ENCODE measurements at regions not wholly inside any gene's neighbourhood (a gene's known extent, or its start where the extent isn't known, plus 50 kb on each side); places are given as distances from the start of the nearest gene placed in this dataset.

GRCh38 chr7:26547156-26547555 is 255.5 kb downstream of the SNX10 start:
- no peak overlapping the region for H3K27ac ChIP-seq
- no peak for DNase-seq
- H3K36me3 ChIP-seq = no peaks in the 10 kb centered on the region
- H3K4me1 ChIP-seq = no peaks in the 10 kb centered on the region
- no peaks in the 10 kb centered on the region for H3K27me3 ChIP-seq
- no peak overlapping the region for H3K9ac ChIP-seq (ENCODE audit: low read depth in 2 of 2, low read length in 2 of 2)
- H3K9me3 ChIP-seq = no peaks in the 10 kb centered on the region
- TF ChIP-seq CTCF (IDR thresholded peaks at IDR 0.05) = no peak
- intact Hi-C loops (cut with DNase I) = no loop called here
- H3K4me3 ChIP-seq = no peak overlapping the region

DNA sequence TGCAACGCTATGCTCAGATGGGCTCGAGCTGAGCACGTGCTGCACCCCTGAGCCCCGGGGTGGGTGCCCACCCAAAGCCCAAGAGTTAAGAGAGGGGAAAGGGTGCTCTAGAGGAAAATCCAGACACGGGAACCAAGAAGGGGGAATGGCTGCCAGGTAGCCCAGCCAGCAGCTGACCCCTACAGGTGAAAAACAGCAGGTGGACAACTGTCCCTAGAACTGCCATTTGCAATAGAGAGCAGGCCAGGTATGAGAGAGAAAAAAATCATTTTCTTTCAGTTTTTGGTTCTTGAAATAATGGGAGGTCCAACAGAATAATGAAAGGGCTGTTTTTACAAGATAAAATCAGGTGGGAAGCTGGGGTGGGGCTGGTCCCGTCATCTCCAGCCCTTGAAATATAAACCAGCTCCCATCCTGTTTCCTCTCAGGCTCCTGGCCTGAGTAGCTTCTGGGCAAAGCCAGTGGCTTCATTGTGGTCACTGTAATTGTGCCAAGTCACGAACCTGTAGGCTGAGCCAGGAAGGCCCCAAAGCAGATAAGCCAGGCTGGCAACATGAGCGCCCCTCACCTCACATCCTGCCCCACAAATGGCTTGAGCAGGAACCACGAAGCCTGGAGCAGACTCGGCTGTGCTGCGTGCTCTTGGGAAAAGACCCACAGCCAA is 257.8 kb downstream of the SNX10 start:
- H3K4me3 ChIP-seq = no peak overlapping the region
- H3K27ac ChIP-seq = no peak overlapping the region
- no peaks in the 10 kb centered on the region for H3K36me3 ChIP-seq
- H3K9me3 ChIP-seq = no peaks in the 10 kb centered on the region
- no peaks in the 10 kb centered on the region for H3K27me3 ChIP-seq
- intact Hi-C loops (cut with DNase I) = no loop called here
- no peaks in the 10 kb centered on the region for H3K4me1 ChIP-seq
- H3K9ac ChIP-seq (ENCODE audit: low read depth in 2 of 2, low read length in 2 of 2) = no peak overlapping the region
- DNase-seq = no peak
- TF ChIP-seq CTCF (IDR thresholded peaks at IDR 0.05) = no peak

DNA sequence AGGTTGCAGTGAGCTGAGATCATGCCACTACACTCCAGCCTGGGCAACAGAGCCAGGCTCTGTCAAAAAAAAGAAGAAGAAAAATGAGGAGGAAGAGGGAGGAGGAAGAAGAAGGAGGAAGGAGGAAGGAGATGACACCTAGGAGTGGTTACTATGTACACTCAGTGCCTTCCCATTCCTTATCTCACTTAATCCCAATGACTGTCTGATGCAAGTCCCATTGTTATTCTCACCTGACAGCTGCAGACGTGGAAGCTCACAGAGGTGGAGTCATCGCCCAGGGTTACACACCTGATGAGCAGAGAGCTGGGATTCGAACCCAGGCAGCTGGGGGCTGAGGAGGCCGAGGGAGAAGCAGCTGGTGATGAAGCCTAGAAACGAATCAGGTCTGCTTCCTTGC is 258.8 kb downstream of the SNX10 start:
- TF ChIP-seq CTCF (IDR thresholded peaks at IDR 0.05) = no peak
- intact Hi-C loops (cut with DNase I) = no loop called here
- Histone ChIP-seq H3K4me3 (no peak overlapping the region), H3K4me1 (no peaks in the 10 kb centered on the region), H3K9ac (ENCODE audit: low read depth in 2 of 2, low read length in 2 of 2) (no peak overlapping the region), H3K27me3 (no peaks in the 10 kb centered on the region), H3K27ac (no peak overlapping the region), H3K36me3 (no peaks in the 10 kb centered on the region), H3K9me3 (no peaks in the 10 kb centered on the region)
- DNase-seq = no peak

DNA sequence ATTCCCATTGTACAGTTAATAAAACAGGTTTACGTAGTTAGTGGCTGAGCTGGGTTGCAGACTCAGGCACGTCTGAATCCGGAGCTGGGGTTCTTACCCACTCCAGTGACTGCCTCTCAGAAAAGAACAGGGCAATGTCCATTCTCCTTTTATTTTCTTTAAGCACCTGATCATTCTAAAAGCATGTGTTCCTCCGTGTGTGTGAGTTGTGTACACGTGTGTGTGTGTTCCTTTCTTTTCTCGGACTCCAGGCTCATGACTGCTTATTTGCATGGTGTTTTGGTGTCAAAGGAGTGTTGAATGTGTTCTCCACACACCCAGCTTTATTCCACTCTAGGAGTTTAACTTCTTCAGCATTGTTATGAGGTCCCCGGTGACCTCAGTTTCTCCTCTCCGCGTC is 260.1 kb downstream of the SNX10 start:
- intact Hi-C loops (cut with DNase I) = no loop called here
- no peak for TF ChIP-seq CTCF (IDR thresholded peaks at IDR 0.05)
- no peaks in the 10 kb centered on the region for H3K9me3 ChIP-seq
- no peaks in the 10 kb centered on the region for H3K4me1 ChIP-seq
- no peaks in the 10 kb centered on the region for H3K27me3 ChIP-seq
- no peak for DNase-seq
- no peak overlapping the region for H3K27ac ChIP-seq
- H3K36me3 ChIP-seq = no peaks in the 10 kb centered on the region
- no peak overlapping the region for H3K4me3 ChIP-seq
- H3K9ac ChIP-seq (ENCODE audit: low read depth in 2 of 2, low read length in 2 of 2) = no peak overlapping the region

- no peak for TF ChIP-seq CTCF (IDR thresholded peaks at IDR 0.05)
Measured at GRCh38 chr7:26553128-26553527, 261.5 kb downstream of the SNX10 start.

More at GRCh38 chr7:26553128-26553527, 261.5 kb downstream of the SNX10 start:
- Histone ChIP-seq H3K4me1 (no peaks in the 10 kb centered on the region), H3K36me3 (no peaks in the 10 kb centered on the region), H3K27me3 (no peaks in the 10 kb centered on the region), H3K4me3 (no peak overlapping the region), H3K9ac (ENCODE audit: low read depth in 2 of 2, low read length in 2 of 2) (no peak overlapping the region), H3K9me3 (no peaks in the 10 kb centered on the region), H3K27ac (no peak overlapping the region)
- intact Hi-C loops (cut with DNase I) = no loop called here
- DNase-seq = no peak
